Duodenal mucosa (tissue), 2 donors: ENCODE measurements at regions not wholly inside any gene's neighbourhood (a gene's known extent, or its start where the extent isn't known, plus 50 kb on each side); places are given as distances from the start of the nearest gene placed in this dataset.

ENCODE experiments used
- H3K27ac ChIP-seq: one replicate; pipeline ENCODE4 v1.7.0; 2013; ENCODE audit warnings: low read depth, low read length
- H3K27me3 ChIP-seq, 2 donors: one replicate each; pipeline ENCODE4 v1.7.0; 2013; ENCODE audit warnings: low read length in 2 of 2, control low read depth in 1 of 2; ENCODE audit not compliant: insufficient read depth in 2 of 2, control insufficient read depth in 1 of 2
- H3K36me3 ChIP-seq, 2 donors: one replicate each; pipeline ENCODE4 v1.7.0; 2013; ENCODE audit warnings: low read length in 2 of 2, control low read depth in 1 of 2; ENCODE audit not compliant: insufficient read depth in 2 of 2, control insufficient read depth in 1 of 2
- H3K4me1 ChIP-seq, 2 donors: one replicate each; pipeline ENCODE4 v1.7.0; 2013; ENCODE audit warnings: low read length in 2 of 2, control low read depth in 1 of 2; ENCODE audit not compliant: insufficient read depth in 2 of 2, control insufficient read depth in 1 of 2
- H3K4me3 ChIP-seq, 2 donors: one replicate each; pipeline ENCODE4 v1.7.0; 2013; ENCODE audit warnings: low read length in 2 of 2, low read depth in 1 of 2
- H3K9ac ChIP-seq, 2 donors: one replicate each; pipeline ENCODE4 v1.7.0; 2013; ENCODE audit warnings: low read length in 2 of 2, low read depth in 1 of 2
- H3K9me3 ChIP-seq, 2 donors: one replicate each; pipeline ENCODE4 v1.7.0; 2013; ENCODE audit warnings: low read length in 2 of 2, control low read depth in 1 of 2; ENCODE audit not compliant: control insufficient read depth in 1 of 2

GRCh38 chr11:128407962-128408361 is 179.4 kb downstream of the ETS1 start:
- no peaks in the 10 kb centered on the region for H3K36me3 ChIP-seq
- H3K27me3 ChIP-seq = no peaks in the 10 kb centered on the region
- H3K9ac ChIP-seq = no peak overlapping the region
- H3K4me1 ChIP-seq = peaks cover 0 to 7% of the 10 kb centered on the region in 2 donors
- H3K9me3 ChIP-seq = no peaks in the 10 kb centered on the region
- H3K4me3 ChIP-seq = no peak overlapping the region
- H3K27ac ChIP-seq = no peak overlapping the region

DNA sequence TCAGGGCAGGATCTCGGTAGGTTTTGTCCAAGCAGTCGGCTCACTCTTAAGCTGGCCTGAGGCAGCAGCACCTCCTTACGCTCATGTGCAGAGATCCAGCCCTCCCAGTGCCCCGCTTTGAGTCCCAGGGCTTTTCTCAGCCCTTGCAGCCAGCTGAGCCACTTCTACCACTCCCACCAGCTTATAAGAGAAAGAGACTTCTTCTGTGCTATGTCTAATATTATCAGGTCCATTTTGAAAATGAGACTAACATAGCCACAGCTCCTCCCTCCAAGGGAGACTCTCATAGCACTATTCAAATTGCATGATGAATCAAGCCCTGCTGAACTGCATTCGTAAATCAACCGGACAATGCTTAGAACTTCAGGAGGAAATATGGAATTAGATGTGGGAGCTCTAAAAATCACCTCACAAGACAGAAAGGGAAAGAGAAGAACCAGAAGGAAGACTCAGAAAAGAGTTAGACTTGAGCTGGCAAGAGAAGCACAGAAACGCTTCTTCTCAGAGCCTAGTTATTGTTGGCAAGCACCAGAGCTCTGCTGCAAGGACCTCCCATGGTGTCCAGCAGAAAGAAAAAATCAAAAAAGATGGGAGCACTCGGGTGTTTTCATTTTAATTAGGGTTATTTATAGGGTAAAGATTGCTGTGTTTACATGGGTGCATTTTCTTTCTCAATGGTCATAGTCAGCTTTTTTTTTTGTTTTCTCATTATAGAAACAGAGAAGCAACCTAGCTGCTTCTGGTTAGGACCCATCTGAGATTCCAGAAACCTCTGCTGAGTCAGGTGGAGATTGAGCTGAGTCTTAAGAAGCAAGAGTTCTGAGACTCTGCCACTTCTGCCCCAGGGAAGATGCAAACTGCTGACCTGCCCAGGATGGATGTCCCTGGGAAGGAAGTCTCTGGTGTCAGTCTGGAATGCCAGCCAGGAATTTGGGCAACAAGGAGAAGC is 181.4 kb downstream of the ETS1 start:
- H3K27ac ChIP-seq = no peak overlapping the region
- peaks cover 0 to 7% of the 10 kb centered on the region in 2 donors for H3K4me1 ChIP-seq
- no peaks in the 10 kb centered on the region for H3K27me3 ChIP-seq
- H3K9ac ChIP-seq = no peak overlapping the region
- H3K9me3 ChIP-seq = no peaks in the 10 kb centered on the region
- no peak overlapping the region for H3K4me3 ChIP-seq
- no peaks in the 10 kb centered on the region for H3K36me3 ChIP-seq

DNA sequence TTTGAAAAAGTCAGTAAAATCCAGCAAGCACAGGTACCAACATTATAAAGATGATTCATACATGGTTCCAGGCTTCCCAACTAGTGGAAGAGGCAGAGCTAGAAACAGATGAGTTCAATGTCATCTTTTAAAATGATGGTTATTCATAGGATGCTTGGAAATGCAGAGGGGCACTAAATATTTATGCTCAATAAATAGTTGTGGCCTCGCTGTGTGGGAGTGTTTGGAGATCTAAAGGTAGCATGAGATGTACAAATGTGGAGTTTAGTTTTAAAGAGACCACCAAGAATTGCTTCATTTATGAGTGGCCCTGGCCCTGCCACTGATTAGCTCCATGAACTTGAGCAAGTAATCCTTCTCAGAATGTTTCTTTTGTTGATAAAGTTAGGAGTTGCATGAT is 182.2 kb downstream of the ETS1 start:
- Histone ChIP-seq H3K27me3 (no peaks in the 10 kb centered on the region), H3K9me3 (no peaks in the 10 kb centered on the region), H3K4me3 (no peak overlapping the region), H3K36me3 (no peaks in the 10 kb centered on the region), H3K27ac (no peak overlapping the region), H3K4me1 (peaks cover 0 to 7% of the 10 kb centered on the region in 2 donors), H3K9ac (no peak overlapping the region)

DNA sequence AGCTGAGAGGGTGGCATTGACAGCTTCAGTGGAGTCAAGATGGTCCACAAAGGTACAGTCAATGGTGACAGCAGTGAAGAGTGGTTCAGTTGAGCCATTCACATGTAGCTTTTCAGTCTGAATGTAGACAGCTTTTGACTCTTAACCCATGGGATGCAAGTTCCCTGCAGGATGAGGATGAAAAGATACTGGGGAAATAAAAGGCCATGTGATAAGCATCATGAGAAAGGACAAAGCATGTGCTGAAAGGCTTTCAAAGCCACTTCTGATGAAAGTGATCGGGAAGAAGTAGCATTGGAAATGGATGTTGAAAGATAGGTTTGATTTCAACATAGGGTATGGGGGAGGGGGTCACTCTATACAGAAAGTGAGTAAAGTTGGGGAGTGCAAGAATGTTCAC is 182.9 kb downstream of the ETS1 start:
- no peak overlapping the region for H3K27ac ChIP-seq
- no peaks in the 10 kb centered on the region for H3K36me3 ChIP-seq
- no peaks in the 10 kb centered on the region for H3K27me3 ChIP-seq

DNA sequence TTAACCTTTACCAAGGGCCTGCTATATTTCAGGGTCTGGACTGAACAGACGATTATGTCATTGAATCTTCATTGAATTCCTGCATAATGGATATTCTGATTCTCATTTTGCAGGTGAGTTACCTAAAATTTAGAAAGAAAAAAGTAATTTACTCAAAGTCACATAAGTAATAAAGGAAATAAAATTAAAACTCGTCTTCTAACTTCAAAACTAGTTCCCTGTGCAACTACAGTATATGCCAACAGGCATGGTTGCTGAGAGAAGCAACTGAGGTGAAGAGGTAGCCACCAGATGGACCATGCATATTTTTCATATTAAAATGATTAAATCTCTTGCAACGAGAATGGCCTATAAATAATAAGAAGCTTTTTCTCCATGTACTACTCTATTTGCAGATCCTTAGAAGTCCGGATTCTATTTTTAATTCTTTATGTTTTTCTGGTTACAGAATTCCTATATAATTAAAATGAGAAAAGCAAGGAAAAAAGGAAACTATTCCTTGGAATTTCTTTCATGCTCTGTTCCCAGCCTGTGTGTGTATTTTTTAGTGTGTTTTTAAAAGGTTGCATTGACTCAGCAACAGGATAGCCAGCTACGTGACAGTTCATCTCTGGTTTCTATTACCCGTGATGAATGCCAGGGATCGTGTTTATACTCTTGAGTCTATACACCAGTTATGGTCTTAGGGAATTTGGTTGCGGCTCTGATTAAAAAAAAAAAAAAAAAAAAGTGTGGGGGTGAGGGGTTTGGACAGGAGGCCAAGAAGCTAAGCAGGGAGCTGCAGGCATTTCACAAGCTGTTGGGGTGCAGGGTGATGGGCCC is 186.8 kb downstream of the ETS1 start:
- no peak overlapping the region for H3K4me3 ChIP-seq
- H3K36me3 ChIP-seq = no peaks in the 10 kb centered on the region
- no peak overlapping the region for H3K27ac ChIP-seq
- H3K27me3 ChIP-seq = no peaks in the 10 kb centered on the region
- no peaks in the 10 kb centered on the region for H3K9me3 ChIP-seq
- no peak overlapping the region for H3K9ac ChIP-seq
- H3K4me1 ChIP-seq = peaks cover 0 to 2% of the 10 kb centered on the region in 2 donors

More for the DNA sequence above, 182.9 kb downstream of the ETS1 start:
- no peak overlapping the region for H3K9ac ChIP-seq
- H3K9me3 ChIP-seq = no peaks in the 10 kb centered on the region
- peaks cover 0 to 7% of the 10 kb centered on the region in 2 donors for H3K4me1 ChIP-seq
- no peak overlapping the region for H3K4me3 ChIP-seq

GRCh38 chr11:128399251-128400121 is 187.9 kb downstream of the ETS1 start:
- no peak overlapping the region for H3K4me3 ChIP-seq
- H3K9ac ChIP-seq = no peak overlapping the region
- H3K36me3 ChIP-seq = no peaks in the 10 kb centered on the region
- H3K9me3 ChIP-seq = no peaks in the 10 kb centered on the region
- H3K27me3 ChIP-seq = no peaks in the 10 kb centered on the region
- H3K4me1 ChIP-seq = no peaks in the 10 kb centered on the region
- H3K27ac ChIP-seq = no peak overlapping the region

DNA sequence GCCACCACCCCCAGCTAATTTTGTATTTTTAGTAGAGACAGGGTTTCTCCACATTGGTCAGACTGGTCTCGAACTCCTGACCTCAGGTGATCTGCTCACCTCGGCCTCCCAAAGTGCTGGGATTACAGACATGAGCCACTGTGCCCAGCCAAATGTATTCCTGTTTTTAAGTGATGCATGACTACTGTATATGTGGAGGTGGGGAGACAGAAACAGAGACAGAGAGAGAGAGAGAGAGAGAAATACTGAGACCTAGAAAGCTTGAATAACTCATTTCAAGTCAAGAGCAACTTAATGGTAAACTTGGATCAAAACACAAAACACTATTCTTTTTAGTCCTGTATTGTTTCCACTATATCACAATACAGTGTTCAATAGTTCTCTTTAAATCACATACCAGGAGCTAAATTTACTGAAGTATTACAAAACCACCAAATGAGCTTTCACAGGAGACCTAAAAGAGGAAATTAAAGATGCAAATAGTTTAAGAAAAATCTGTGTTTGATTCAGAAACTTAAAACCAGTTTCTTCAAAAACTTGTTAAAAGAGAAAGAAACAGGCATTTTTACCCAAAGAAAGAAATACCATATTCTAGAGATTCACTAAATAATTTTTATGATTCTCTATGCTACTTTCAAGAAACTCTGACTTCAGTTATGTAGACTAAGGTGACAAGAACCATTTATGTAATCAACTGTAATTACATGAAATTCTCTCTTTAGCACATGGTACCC is 188.7 kb downstream of the ETS1 start:
- Histone ChIP-seq H3K9me3 (no peaks in the 10 kb centered on the region), H3K27ac (no peak overlapping the region), H3K9ac (no peak overlapping the region), H3K36me3 (no peaks in the 10 kb centered on the region), H3K4me1 (no peaks in the 10 kb centered on the region), H3K27me3 (no peaks in the 10 kb centered on the region), H3K4me3 (no peak overlapping the region)

DNA sequence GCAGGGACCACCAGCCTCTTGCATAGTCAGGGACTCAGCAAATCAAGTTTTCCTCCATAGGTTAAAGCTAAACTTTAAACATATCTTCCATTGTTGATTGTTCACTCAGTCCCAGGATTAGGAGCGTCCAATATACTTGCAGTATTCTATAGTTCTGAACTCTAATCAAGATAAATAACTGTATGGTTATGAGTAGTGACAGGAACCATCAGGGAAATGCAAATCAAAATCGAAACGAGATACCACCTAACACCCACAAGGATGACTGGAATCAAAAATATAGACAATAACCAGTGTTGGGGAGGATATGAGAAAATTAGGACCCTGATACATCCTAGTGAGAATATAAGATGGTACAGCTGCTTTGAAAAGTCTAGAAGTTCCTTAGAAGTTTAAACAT is 190.0 kb downstream of the ETS1 start:
- Histone ChIP-seq H3K4me1 (no peaks in the 10 kb centered on the region), H3K9me3 (no peaks in the 10 kb centered on the region), H3K9ac (no peak overlapping the region), H3K36me3 (no peaks in the 10 kb centered on the region), H3K27me3 (no peaks in the 10 kb centered on the region), H3K4me3 (no peak overlapping the region), H3K27ac (no peak overlapping the region)

GRCh38 chr11:128394431-128395089 is 192.8 kb downstream of the ETS1 start:
- no peaks in the 10 kb centered on the region for H3K27me3 ChIP-seq
- no peaks in the 10 kb centered on the region for H3K4me1 ChIP-seq
- H3K9me3 ChIP-seq = no peaks in the 10 kb centered on the region
- no peak overlapping the region for H3K9ac ChIP-seq
- no peak overlapping the region for H3K4me3 ChIP-seq
- no peaks in the 10 kb centered on the region for H3K36me3 ChIP-seq
- H3K27ac ChIP-seq = no peak overlapping the region
